Stimulated activated CD4-positive, alpha-beta T cell treated with anti-CD3 and anti-CD28 coated beads, Interleukin-2, amount 100 ng/mL, for 4 hours (primary cell): ENCODE measurements at regions not wholly inside any gene's neighbourhood (a gene's known extent, or its start where the extent isn't known, plus 50 kb on each side); places are given as distances from the start of the nearest gene placed in this dataset.
"Not testable (repeated sequence)": the region's sequence is repeated elsewhere in the genome, so short reads cannot be mapped to it uniquely, and the experiment has no call there.

Source experiments
- DNase-seq: peaks from one replicate; pipeline ENCODE4 v3.0.0-alpha.2; 2020; ENCODE audit warnings: low read depth

DNA sequence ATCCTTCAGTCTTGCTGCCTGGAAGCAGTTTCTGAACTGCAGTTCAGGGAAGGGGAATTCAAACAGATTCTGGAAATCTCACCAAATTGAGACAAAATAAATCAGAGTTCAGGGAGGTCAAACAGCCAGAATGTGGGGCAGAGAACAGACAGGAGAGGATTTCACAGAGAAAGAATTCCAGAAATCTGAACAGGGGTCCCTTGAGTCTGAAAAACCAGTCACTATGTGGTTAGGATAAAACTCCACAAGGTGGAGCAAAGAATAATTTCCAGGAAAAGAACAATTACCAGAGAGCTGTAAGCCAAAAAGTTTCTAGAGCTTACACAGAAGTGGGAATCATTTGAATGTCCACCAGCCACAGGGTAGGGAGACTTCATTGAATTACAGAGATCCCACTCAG is 84.7 kb downstream of the URB2 start:
- no peak for DNase-seq

- no peak for DNase-seq
Measured at GRCh38 chr1:229714306-229714705, 88.3 kb downstream of the URB2 start.

DNA sequence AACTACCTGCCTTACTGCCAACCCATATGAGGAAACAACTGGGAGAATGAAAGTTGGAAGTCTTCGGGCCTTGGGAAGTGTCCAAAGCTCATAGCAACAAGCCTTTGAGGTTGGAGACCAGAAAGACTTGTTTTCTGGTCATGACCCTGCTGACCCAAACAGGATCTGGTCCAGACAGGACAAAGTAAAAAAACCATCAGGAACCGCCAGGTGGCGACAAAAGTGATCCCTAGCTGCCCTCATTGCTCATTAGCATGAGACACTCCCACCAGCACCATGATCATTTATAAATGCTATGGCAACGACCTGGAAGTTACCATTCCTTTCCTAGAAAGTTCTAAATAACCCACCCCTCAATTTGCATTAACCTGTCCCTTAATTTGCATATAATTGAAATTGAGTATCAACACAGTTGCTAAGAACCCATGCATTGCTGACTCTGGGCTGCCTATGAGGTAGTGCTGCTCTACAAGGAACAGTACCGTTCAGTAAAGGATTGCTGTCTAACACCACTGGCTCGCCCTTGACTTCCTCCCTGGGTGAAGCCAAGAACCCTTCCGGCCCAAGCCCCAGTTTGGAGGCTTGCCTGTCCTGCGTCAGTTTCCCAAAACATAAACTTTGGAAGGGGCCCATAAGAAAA is 89.0 kb downstream of the URB2 start:
- DNase-seq: no peak

DNA sequence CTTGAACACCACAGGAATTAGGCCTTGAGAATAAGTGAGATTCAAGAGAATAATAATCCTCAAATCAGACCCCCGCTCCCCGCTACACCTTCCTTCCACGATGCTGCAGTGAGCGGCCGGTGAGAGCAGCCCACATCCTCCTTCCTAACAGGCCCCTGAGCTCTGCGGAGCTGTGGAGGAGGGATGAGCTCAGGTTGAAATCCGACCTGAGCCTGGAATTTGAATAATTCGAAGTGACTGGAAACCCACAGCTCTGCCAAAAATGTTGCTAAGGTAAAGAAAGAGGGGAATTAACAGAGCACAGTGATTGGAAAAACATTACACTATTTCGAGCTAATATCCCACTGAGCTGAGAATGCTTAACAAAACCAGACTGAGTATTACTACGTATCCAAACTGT is 90.0 kb downstream of the URB2 start:
- no peak for DNase-seq

DNA sequence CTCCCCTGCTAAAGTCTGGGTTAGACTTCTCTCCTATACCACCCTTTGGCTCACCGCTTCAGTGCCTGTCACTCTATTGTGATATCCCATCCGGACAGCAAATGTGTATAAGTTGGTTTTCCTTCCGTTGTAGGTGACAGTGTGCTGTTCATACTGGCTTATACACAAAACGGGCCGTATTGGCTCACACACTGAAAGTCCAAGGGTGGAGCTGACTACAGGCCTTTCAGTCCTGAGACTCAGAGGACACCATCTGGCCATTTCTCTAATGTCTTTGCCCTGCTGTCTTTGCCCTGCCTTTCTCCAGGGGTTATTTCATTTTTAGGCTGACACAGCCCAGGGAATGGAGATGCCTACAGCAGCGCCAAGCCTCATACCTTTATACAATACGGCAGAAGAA is 90.7 kb downstream of the URB2 start:
- DNase-seq: no peak

DNA sequence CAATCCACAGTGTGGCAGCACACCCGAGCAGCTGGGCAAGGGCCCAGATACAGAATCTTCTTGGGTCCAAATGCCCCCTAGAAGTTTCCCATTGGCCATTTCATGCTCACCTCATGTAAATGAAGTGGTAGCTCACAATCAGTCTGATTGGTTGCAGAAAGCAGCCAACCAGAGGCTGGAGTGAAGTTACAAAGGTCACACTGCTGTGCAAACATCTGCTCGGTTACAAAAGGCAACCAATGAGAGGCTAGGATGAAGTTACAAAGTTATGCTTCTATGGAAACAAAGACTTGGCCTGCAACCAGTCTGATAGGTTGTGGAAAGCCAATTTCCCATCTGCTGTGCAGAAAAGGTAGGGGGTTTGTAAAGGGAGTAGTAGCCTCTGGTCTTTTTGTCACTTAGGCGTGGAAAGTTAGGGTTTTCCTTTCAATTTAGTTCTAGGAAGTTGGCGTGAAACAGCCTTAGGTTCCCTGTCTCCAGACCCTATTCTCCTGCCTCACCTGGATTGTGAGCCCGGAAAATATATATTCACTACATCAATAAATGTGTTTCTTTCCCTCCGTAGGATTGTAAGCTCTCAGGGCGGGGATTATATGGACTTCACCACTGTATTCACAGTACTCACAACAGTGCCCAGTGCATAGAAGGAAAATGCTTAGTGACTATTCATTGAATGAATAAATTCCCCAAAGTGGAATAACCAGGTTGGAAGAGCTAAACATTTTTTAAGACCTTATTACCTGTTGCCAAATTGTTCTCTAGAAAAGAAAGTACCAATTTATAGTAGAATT is 91.9 kb downstream of the URB2 start:
- no peak for DNase-seq

DNA sequence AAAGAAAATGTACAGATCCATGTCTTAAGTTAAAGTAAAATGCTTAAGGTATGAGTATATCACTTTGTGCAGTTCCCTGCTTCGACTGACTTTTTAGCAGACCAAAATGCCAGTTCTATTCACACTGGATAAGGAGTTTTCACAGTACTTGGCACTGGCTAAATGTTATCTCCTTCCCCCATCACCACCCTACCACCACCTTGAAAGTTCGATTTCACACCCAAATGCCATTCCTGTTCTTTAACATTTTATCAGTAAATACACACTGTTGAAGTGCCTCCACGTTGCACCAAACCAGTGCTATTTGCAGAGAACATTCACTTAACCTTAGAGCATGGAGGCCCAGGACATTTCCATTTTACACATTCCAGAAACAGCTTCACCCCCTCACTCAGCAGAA is 100.0 kb downstream of the URB2 start:
- no peak for DNase-seq

GRCh38 chr1:229729916-229730315 is 103.9 kb downstream of the URB2 start:
- DNase-seq: no peak

- no peak for DNase-seq
Measured at GRCh38 chr1:229730573-229730972, 104.5 kb downstream of the URB2 start.

- no peak for DNase-seq
Measured at GRCh38 chr1:229732061-229732460, 106.0 kb downstream of the URB2 start.

GRCh38 chr1:229736376-229736775 is 110.3 kb downstream of the URB2 start:
- no peak for DNase-seq

GRCh38 chr1:229742614-229743013 is 116.6 kb downstream of the URB2 start:
- not testable (repeated sequence) for DNase-seq

DNA sequence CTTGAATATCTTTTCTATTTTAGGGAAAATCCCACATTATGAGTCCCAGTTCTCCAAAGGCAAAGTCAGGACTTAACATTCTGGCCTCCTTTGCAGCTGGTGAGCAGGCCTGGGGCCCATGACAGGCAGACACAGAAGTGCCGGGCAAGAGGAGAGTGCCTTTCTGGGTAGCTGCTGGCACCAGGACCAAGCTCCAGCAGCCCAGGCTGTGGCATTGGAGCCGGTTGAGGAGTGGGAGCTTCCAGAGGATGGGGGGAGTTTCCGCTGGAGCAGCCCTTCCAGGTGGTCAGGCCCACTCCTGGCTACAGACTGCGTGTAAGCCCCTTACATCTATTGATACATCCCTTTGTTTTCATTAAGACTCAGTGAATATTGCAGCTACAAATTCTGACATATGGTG is 123.9 kb downstream of the URB2 start:
- no peak for DNase-seq

DNA sequence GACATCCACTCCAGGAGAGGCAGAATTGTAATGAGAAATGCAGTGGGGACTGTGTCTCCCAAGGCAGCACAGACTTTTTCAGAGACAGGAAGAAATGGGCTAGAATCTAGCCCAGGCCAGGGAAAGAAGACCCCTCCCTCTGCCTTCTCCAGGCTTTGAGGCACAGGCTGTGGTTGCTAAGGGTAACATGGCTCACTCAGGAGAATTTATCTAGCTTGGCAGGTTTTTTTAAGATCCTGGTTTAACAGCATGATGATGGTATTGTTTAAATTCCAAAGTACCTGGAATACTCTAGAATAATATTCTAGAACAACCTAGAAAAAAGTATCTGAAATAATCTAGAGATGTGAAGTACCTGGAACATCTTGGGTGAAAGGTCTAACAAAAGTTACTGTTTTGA is 125.6 kb downstream of the URB2 start:
- no peak for DNase-seq

DNA sequence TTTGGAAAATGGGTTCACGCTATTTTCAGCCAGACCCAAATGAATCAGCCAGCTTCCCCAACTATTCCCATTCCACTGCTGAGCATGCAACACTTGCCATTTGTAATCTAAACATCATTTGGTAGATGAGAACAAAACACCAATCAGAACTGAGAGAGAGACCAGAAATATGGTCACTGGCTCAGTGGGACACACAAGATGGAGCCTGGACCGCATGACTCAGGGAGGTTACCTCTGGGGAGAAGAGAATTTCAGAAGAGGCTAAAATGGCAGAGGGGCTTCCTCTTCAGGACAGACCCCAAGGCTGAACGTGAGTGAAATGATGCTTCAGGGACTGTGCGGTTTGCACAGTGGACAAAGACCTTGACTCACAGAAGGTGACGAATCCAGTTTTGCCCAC is 126.6 kb downstream of the URB2 start:
- DNase-seq: no peak

- DNase-seq: no peak
Measured at GRCh38 chr1:229753764-229754551, 127.9 kb downstream of the URB2 start.

DNA sequence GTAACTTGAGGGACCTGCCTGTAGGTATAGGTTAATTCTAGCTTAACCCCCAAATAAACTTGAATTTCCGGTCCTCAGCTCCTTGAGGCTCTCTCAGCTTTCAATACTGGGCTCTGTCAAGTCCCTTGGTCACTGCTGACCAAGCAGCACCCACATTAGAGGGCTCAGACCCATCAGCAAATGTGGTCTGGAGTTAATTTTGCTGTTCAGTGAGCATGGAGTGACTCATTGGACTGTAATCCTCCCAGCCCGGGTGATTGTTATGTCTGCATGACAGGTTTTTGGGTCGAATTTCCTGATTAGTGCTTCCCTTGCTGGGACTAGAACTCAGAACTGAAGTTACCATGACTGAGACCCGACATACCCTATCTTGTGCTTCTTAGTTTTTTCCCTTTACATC is 130.6 kb downstream of the URB2 start:
- no peak for DNase-seq

GRCh38 chr1:229757226-229757625 is 131.2 kb downstream of the URB2 start:
- no peak for DNase-seq

GRCh38 chr1:229758101-229759036 is 132.3 kb downstream of the URB2 start:
- no peak for DNase-seq

- DNase-seq: no peak
Measured at GRCh38 chr1:229759037-229759435, 133.0 kb downstream of the URB2 start.

DNA sequence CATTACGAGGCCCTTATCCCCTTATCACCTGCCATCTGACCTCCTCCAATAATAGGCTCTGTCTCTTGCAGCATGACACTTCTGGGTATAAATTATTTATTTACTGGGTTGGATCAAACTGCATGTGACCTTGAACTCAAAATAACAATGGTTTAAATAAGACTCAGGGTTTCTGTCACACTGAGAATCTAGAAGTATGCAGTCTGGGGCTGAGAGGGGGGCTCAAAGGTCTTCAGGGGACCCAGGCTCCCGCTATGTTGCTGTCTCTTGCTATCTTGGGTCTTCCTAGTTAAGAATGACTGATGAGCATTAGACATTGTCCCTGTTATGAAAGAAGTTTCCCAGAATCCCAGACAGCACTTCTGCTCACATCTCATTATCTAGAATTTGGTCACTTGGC is 133.5 kb downstream of the URB2 start:
- no peak for DNase-seq

- no peak for DNase-seq
Measured at GRCh38 chr1:229760478-229760996, 134.5 kb downstream of the URB2 start.
